ENCODE measurements at regions not wholly inside any gene's neighbourhood (a gene's known extent, or its start where the extent isn't known, plus 50 kb on each side); places are given as distances from the start of the nearest gene placed in this dataset.

GRCh38 chr1:231108516-231109302 lies 53.1 kb upstream of the TRIM67 start:
- ChIA-PET CTCF (interaction anchor here (1.1 kb wide), 1 partner anchor 192 kb away, joined by 4 read pairs; no protein-coding TSS in a partner anchor), RAD21 (ENCODE audit: unreplicated experiment) (no interaction called here), POLR2A (no interaction called here), SMC1A (ENCODE audit: uncharacterized antibody, unreplicated experiment) (no interaction called here)
- no peak overlapping the region for H3K4me3 ChIP-seq
- H3K36me3 ChIP-seq (ENCODE audit: control insufficient read depth in 2 of 2, insufficient read depth in 2 of 2, low read length in 1 of 2), result no peaks in the 10 kb centered on the region
- H3K9ac ChIP-seq (ENCODE audit: control insufficient read depth, insufficient read depth, low read length), result no peak overlapping the region
- TF ChIP-seq USF2 (IDR thresholded peaks at IDR 0.05; ENCODE audit: borderline replicate concordance, low read depth, low read length) (no peak), GABPA (IDR thresholded peaks at IDR 0.05; ENCODE audit: low read depth) (no peak), POU2F2 (IDR thresholded peaks at IDR 0.05; ENCODE audit: borderline replicate concordance, low read depth, low read length) (no peak), IRF4 (IDR thresholded peaks at IDR 0.05; ENCODE audit: low read depth, low read length) (no peak), REST (IDR thresholded peaks at IDR 0.05; ENCODE audit: low read depth, low read length) (no peak), RUNX3 (IDR thresholded peaks at IDR 0.05; ENCODE audit: low read length) (no peak), ZNF384 (IDR thresholded peaks at IDR 0.05; ENCODE audit: borderline replicate concordance, low read depth, low read length) (no peak)
- BruUV-seq (replicated peaks), result no TSS peak
- H4K20me1 ChIP-seq (ENCODE audit: control insufficient read depth, insufficient read depth), result no peaks in the 10 kb centered on the region
- H3K4me1 ChIP-seq (ENCODE audit: control insufficient read depth, insufficient read depth, low read length), result no peaks in the 10 kb centered on the region
- FAIRE-seq (no peak), DNase-seq (ENCODE audit: low read depth, low spot score) (no peak), ATAC-seq (no peak)
- 12% methylated on average over 7 of the region's 7 CpGs for WGBS (ENCODE audit: insufficient coverage, insufficient replicate concordance, low lambda C conversion rate, missing lambda C conversion rate)
- intact Hi-C loops (cut with micrococcal nuclease; ENCODE audit: unreplicated experiment) (no loop called here), in situ Hi-C loops (cut with MboI) (no loop called here)
- H3K4me2 ChIP-seq (ENCODE audit: control insufficient read depth, insufficient read depth), result no peak overlapping the region
- peaks cover 0 to 1% of the 10 kb centered on the region in 2 experiments; a peak in 2 of 4 replicates for H3K27me3 ChIP-seq (replicated peaks in 1 of 2; ENCODE audit: control insufficient read depth in 2 of 2, insufficient read depth in 2 of 2, low read length in 1 of 2)
- no peak overlapping the region for H3K27ac ChIP-seq (ENCODE audit: control insufficient read depth, insufficient read depth)
- no peaks in the 10 kb centered on the region for H3K79me2 ChIP-seq (ENCODE audit: control insufficient read depth, insufficient read depth, low read length)
- H2AFZ ChIP-seq (ENCODE audit: control insufficient read depth, low read depth, low read length), result no peak overlapping the region
- no peaks in the 10 kb centered on the region for H3K9me3 ChIP-seq (replicated peaks; ENCODE audit: control insufficient read depth, insufficient read depth, low read length)

All from GM12878 (cell line).